Kidney epithelial cell (primary cell): ENCODE measurements at regions not wholly inside any gene's neighbourhood (a gene's known extent, or its start where the extent isn't known, plus 50 kb on each side); places are given as distances from the start of the nearest gene placed in this dataset.
"Not testable (repeated sequence)": the region's sequence is repeated elsewhere in the genome, so short reads cannot be mapped to it uniquely, and the experiment has no call there.

Source experiments
- DNase-seq: peaks from one replicate; pipeline ENCODE4 v3.0.0-alpha.2; 2010; ENCODE audit warnings: low read depth
- H3K27me3 ChIP-seq: 2 replicates; pipeline ENCODE4 v1.6.0; 2011; ENCODE audit warnings: low read length; ENCODE audit not compliant: control insufficient read depth, insufficient read depth
- H3K36me3 ChIP-seq: 2 replicates; pipeline ENCODE4 v1.5.1; 2011; ENCODE audit warnings: low read length; ENCODE audit not compliant: control insufficient read depth, insufficient read depth
- H3K4me3 ChIP-seq: 2 replicates; pipeline ENCODE4 v1.5.1; 2011; ENCODE audit warnings: low read depth, mild to moderate bottlenecking, control low read depth, low read length
- TF ChIP-seq, protein P1 (sequence below): IDR thresholded peaks from 2 replicates; pipeline ENCODE4 v1.5.1; 2011; ENCODE audit warnings: mild to moderate bottlenecking, moderate library complexity, low read length, control low read depth, inconsistent platforms; ENCODE audit not compliant: insufficient read depth, poor library complexity, severe bottlenecking

DNA sequence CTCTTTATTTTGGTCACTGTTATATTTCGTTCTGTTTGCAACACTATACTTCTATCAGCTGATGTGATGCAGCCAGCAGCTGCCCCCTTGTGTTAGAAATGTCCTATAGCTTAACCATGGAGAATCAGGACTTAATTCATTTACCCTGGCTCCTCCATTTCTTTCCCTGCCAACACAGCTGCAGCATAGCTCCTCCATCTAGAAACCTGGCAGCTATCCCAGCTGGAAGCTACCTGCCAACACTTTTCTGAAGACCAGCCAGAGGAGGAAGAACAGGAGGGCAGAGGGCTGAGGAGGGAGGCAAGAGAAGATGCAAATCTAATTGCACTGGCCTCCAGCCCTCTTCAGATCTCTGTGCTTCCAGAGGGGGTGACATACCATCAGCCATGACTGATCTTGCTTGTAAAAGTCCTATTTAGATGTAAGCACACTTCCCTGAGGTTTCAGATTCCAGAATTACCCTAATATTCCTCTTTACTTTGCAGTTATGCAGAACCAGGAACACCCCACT is 156.8 kb upstream of the TMEM260 start:
- TF ChIP-seq, protein P1, sequence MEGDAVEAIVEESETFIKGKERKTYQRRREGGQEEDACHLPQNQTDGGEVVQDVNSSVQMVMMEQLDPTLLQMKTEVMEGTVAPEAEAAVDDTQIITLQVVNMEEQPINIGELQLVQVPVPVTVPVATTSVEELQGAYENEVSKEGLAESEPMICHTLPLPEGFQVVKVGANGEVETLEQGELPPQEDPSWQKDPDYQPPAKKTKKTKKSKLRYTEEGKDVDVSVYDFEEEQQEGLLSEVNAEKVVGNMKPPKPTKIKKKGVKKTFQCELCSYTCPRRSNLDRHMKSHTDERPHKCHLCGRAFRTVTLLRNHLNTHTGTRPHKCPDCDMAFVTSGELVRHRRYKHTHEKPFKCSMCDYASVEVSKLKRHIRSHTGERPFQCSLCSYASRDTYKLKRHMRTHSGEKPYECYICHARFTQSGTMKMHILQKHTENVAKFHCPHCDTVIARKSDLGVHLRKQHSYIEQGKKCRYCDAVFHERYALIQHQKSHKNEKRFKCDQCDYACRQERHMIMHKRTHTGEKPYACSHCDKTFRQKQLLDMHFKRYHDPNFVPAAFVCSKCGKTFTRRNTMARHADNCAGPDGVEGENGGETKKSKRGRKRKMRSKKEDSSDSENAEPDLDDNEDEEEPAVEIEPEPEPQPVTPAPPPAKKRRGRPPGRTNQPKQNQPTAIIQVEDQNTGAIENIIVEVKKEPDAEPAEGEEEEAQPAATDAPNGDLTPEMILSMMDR: peak; percentile 78
- Histone ChIP-seq H3K36me3 (no peaks in the 10 kb centered on the region), H3K4me3 (no peak overlapping the region), H3K27me3 (no peaks in the 10 kb centered on the region)
- peak; percentile 26 for DNase-seq

DNA sequence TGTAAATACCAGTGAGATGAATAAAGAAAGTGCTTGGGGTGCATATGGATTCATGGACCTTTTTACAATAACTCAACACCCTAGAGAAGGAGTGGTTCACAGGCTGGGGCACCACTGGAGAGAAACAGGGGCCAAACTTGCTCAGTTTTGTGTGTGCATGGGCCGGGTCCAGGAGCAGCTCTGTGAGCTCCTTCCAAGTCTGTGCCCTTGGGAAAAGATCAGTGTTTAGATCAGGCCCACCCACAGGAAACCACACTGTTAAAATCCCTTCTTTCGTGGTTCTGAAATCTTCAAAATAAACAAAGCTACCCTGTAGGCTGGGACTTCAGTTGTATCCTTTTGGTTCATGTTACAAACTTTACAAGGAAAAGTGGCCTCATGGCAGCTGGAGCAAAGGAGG is 156.1 kb upstream of the TMEM260 start:
- TF ChIP-seq, protein P1: no peak
- DNase-seq: no peak
- Histone ChIP-seq H3K4me3 (no peak overlapping the region), H3K27me3 (no peaks in the 10 kb centered on the region), H3K36me3 (no peaks in the 10 kb centered on the region)

DNA sequence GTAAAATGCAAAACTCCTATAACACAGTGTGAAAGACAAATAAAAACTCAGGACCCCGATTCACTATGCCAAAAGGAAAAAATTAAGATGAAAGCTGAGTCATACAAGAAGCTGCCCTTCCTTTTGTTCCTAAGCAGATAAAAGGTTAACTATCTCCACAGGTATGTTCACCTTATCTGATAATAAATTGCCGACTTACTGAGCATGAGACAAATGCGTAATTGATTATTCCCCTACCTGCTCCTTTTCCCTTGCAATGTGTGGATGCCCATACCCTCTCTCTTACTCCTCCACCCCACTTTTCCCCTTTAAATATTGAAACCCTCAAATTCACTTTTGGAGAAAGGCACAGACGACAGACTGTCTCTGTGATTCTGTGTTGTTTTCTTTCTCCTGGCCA is 148.6 kb upstream of the TMEM260 start:
- Histone ChIP-seq H3K36me3 (no peaks in the 10 kb centered on the region), H3K27me3 (peaks cover 2% of the 10 kb centered on the region), H3K4me3 (no peak overlapping the region)
- TF ChIP-seq, protein P1: no peak
- no peak for DNase-seq

DNA sequence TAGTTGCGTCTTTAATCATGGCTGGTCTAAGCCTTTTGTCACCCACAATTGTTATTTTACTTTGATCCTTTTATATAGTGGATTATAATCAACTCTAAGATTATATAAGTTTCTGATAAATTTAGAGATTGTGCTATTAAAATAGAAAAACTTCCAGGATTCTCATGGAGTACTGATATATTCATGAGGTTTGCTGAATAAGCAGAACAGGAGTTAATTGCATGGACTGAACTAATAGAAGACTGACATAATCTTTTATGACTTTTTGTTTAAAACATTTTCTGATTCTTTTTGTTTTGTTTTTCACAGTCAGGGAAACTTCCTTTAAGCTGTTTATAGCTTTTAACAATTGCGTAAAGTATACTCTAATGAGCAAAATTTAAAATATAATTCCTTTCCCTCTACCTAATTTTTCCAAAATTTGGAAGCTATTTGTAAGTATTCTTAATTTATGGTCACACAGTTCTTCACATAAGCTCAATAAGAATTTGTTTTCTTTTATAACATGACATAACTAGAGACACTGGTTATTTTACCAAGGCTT is 129.9 kb upstream of the TMEM260 start:
- Histone ChIP-seq H3K36me3 (no peaks in the 10 kb centered on the region), H3K27me3 (no peaks in the 10 kb centered on the region), H3K4me3 (no peak overlapping the region)
- TF ChIP-seq, protein P1: no peak
- DNase-seq: no peak

DNA sequence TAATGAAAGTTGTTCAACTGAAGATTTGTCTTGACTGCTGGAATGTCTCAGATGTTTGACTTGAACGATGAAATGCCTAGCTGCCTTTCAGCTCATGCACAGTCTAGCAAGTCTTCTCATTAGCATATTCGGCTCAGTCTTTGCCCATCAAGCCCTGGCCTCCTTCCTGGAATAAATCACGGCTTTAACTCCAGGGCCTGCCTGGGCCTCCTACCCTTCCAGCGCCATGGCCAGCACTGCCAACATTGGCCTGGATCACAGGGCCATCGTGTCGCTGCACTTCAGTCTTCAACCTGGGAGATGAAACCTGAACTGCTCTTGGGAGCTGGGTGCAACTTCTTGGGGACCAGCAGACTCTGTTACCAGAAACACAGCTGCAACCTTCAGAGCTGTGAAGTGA is 126.7 kb upstream of the TMEM260 start:
- TF ChIP-seq, protein P1: no peak
- no peak overlapping the region for H3K4me3 ChIP-seq
- H3K36me3 ChIP-seq: no peaks in the 10 kb centered on the region
- no peak for DNase-seq
- H3K27me3 ChIP-seq: no peaks in the 10 kb centered on the region

DNA sequence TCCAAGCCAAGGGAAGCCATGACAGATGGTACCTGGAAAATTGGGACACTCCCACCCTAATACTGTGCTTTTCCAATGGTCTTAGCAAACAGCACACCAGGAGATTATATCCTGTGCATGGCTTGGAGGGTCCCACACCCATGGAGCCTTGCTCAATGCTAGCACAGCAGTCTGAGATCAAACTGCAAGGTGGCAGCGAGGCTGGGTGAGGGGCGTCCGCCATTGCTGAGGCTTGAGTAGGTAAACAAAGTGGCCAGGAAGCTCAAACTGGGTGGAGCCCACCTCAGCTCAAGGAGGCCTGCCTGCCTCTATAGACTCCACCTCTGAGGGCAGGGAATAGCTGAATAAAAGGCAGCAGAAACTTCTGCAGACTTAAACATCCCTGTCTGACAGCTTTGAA is 124.9 kb upstream of the TMEM260 start:
- not testable (repeated sequence) for DNase-seq

More for the DNA sequence above, 124.9 kb upstream of the TMEM260 start:
- H3K27me3 ChIP-seq, H3K4me3 ChIP-seq, H3K36me3 ChIP-seq: not testable (repeated sequence)
